Loucy (cell line): ENCODE measurements at regions not wholly inside any gene's neighbourhood (a gene's known extent, or its start where the extent isn't known, plus 50 kb on each side); places are given as distances from the start of the nearest gene placed in this dataset.

ENCODE experiments used
- H2AFZ ChIP-seq: fragments of 200-600 bp; sonication (generic); 2 replicates; pipeline ENCODE4 v1.6.0; 2016; ENCODE audit warnings: antibody characterized with exemption, mild to moderate bottlenecking, low read length, moderate library complexity
- H3F3A ChIP-seq: fragments of 200-600 bp; 2 replicates; pipeline ENCODE4 v1.6.0; 2016; ENCODE audit warnings: antibody characterized with exemption, low read depth, mild to moderate bottlenecking
- H3K27me3 ChIP-seq: fragments of 200-600 bp; sonication (generic); 2 replicates; pipeline ENCODE4 v1.6.1; 2014; ENCODE audit warnings: low read length, mild to moderate bottlenecking; ENCODE audit not compliant: insufficient read depth, poor library complexity, severe bottlenecking
- H3K36me3 ChIP-seq: fragments of 200-600 bp; sonication (generic); 2 replicates; pipeline ENCODE4 v1.6.1; 2016; ENCODE audit warnings: low read length; ENCODE audit not compliant: insufficient read depth
- H3K4me1 ChIP-seq: fragments of 200-600 bp; sonication (generic); 2 replicates; pipeline ENCODE4 v1.5.1; 2014; ENCODE audit warnings: low read length, mild to moderate bottlenecking; ENCODE audit not compliant: insufficient read depth, poor library complexity, severe bottlenecking
- H3K4me2 ChIP-seq: fragments of 200-600 bp; sonication (generic); 2 replicates; pipeline ENCODE4 v1.6.0; 2014; ENCODE audit warnings: antibody characterized with exemption, low read length, low read depth, mild to moderate bottlenecking; ENCODE audit not compliant: poor library complexity, severe bottlenecking
- H3K4me3 ChIP-seq: fragments of 200-600 bp; sonication (generic); 2 replicates; pipeline ENCODE4 v1.5.1; 2014; ENCODE audit warnings: low read length, mild to moderate bottlenecking, mixed read lengths; ENCODE audit not compliant: poor library complexity, severe bottlenecking
- H3K79me2 ChIP-seq: fragments of 200-600 bp; sonication (generic); 2 replicates; pipeline ENCODE4 v1.6.1; 2014; ENCODE audit warnings: low read length; ENCODE audit not compliant: insufficient read depth
- H3K9ac ChIP-seq: fragments of 200-600 bp; sonication (generic); 2 replicates; pipeline ENCODE4 v1.6.0; 2014; ENCODE audit warnings: mild to moderate bottlenecking, low read depth, low read length, moderate library complexity; ENCODE audit not compliant: poor library complexity, severe bottlenecking
- H3K9me2 ChIP-seq: fragments of 200-600 bp; sonication (generic); replicated peaks from 2 replicates; pipeline ENCODE4 v1.6.1; 2016; ENCODE audit warnings: low read depth, low read length, mixed read lengths
- H3K9me3 ChIP-seq: fragments of 200-600 bp; sonication (generic); 2 replicates; pipeline ENCODE4 v1.6.1; 2014; ENCODE audit warnings: mild to moderate bottlenecking, antibody characterized with exemption, low read length, low read depth; ENCODE audit not compliant: insufficient read depth
- H4K20me1 ChIP-seq: fragments of 200-600 bp; sonication (generic); 2 replicates; pipeline ENCODE4 v1.6.0; 2014; ENCODE audit warnings: antibody characterized with exemption, low read length, mild to moderate bottlenecking; ENCODE audit not compliant: insufficient read depth, poor library complexity, severe bottlenecking
- EZH2phosphoT487 ChIP-seq: fragments of 200-600 bp; IDR thresholded peaks from 2 replicates; pipeline ENCODE4 v1.6.1; 2018; ENCODE audit warnings: antibody characterized with exemption, mild to moderate bottlenecking, moderate library complexity, borderline replicate concordance
- TF ChIP-seq, protein P1 (sequence below): fragments of 200-600 bp; sonication (generic); conservative IDR thresholded peaks from 2 replicates; pipeline ENCODE4 v1.5.1; 2014; ENCODE audit warnings: mild to moderate bottlenecking, antibody characterized with exemption, low read length

DNA sequence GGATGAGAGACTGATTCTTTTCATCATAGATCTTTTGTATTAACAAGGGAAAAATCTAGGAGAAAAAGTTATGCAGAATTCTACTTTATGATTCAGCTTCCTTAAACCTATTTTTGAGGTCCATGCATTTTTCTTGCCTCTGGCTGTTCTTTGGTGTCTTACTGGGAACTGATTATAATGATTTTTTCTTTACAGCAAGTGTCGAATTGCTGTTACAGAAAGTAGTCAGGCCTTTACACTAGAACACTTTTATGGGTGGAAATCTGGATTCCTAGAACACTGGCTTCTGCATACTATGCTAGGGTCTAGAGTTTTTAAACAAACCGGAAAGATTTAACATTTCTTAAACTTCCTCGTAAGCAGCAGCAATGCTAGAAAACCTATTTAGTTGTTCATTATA is 302.6 kb downstream of the NUP35 start:
- Histone ChIP-seq H3K9ac (no peak overlapping the region), H3K36me3 (no peaks in the 10 kb centered on the region), H4K20me1 (no peaks in the 10 kb centered on the region), H3K4me3 (no peak overlapping the region), H3K4me1 (no peaks in the 10 kb centered on the region), H3F3A (no peaks in the 10 kb centered on the region), H2AFZ (no peak overlapping the region), H3K9me3 (no peaks in the 10 kb centered on the region), H3K79me2 (no peaks in the 10 kb centered on the region), H3K4me2 (no peak overlapping the region), H3K9me2 (no peaks in the 10 kb centered on the region), H3K27me3 (no peaks in the 10 kb centered on the region)
- no peak for TF ChIP-seq EZH2phosphoT487
- TF ChIP-seq, protein P1, sequence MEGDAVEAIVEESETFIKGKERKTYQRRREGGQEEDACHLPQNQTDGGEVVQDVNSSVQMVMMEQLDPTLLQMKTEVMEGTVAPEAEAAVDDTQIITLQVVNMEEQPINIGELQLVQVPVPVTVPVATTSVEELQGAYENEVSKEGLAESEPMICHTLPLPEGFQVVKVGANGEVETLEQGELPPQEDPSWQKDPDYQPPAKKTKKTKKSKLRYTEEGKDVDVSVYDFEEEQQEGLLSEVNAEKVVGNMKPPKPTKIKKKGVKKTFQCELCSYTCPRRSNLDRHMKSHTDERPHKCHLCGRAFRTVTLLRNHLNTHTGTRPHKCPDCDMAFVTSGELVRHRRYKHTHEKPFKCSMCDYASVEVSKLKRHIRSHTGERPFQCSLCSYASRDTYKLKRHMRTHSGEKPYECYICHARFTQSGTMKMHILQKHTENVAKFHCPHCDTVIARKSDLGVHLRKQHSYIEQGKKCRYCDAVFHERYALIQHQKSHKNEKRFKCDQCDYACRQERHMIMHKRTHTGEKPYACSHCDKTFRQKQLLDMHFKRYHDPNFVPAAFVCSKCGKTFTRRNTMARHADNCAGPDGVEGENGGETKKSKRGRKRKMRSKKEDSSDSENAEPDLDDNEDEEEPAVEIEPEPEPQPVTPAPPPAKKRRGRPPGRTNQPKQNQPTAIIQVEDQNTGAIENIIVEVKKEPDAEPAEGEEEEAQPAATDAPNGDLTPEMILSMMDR = no peak

DNA sequence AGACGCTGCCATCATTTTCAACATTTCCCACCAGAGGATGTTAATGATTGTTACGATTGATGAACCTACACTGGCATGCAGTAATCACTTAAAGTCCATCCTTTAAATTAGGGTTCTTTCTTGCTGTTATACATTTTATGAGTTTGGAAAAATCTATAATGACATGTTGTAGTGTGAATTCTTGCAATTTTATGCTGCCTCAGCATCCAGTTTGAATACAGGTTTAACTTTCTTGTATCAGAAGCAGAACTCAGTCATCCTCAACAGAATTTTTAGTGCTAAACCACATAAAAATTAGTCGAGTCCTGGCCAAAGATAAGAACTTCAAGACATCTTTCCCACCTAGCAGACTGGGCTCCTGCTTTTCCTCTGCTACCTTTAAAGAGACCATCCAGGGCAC is 303.3 kb downstream of the NUP35 start:
- no peaks in the 10 kb centered on the region for H3K79me2 ChIP-seq
- no peaks in the 10 kb centered on the region for H3K9me3 ChIP-seq
- no peaks in the 10 kb centered on the region for H3F3A ChIP-seq
- H2AFZ ChIP-seq = no peak overlapping the region
- no peaks in the 10 kb centered on the region for H4K20me1 ChIP-seq
- H3K4me1 ChIP-seq = no peaks in the 10 kb centered on the region
- no peak overlapping the region for H3K4me2 ChIP-seq
- H3K4me3 ChIP-seq = no peak overlapping the region
- H3K9me2 ChIP-seq = no peaks in the 10 kb centered on the region
- H3K27me3 ChIP-seq = no peaks in the 10 kb centered on the region
- H3K36me3 ChIP-seq = no peaks in the 10 kb centered on the region
- H3K9ac ChIP-seq = no peak overlapping the region
- TF ChIP-seq, protein P1 = no peak
- no peak for TF ChIP-seq EZH2phosphoT487

DNA sequence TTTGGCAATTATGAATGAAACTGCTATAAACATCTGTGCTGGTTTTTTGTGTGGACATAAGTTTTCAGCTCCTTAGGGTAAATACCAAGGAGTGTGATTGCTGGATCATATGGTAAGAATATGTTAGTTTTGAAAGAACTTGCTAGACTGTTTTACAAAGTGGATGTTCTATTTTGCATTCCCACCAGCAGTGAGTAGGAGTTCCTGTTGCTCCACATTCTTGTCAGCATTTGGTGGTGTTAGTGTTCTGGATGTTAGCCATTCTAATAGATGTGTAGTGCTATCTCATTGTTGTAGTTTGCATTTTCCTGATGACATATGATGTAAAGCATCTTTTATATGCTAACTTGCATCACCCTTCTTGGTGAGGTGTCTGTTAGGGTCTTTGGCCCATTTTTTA is 304.6 kb downstream of the NUP35 start:
- Histone ChIP-seq H3K9me2 (no peaks in the 10 kb centered on the region), H3K4me2 (no peak overlapping the region), H3K9me3 (no peaks in the 10 kb centered on the region), H3K4me1 (no peaks in the 10 kb centered on the region), H3K79me2 (no peaks in the 10 kb centered on the region), H2AFZ (no peak overlapping the region), H3F3A (no peaks in the 10 kb centered on the region), H3K4me3 (no peak overlapping the region), H3K9ac (no peak overlapping the region), H3K27me3 (no peaks in the 10 kb centered on the region), H4K20me1 (no peaks in the 10 kb centered on the region), H3K36me3 (no peaks in the 10 kb centered on the region)
- no peak for TF ChIP-seq EZH2phosphoT487
- TF ChIP-seq, protein P1 = no peak
